HepG2 (cell line): ENCODE measurements at regions not wholly inside any gene's neighbourhood (a gene's known extent, or its start where the extent isn't known, plus 50 kb on each side); places are given as distances from the start of the nearest gene placed in this dataset.

ENCODE experiments used
- ADNP ChIP-seq: sonication (generic); formaldehyde crosslinking; IDR thresholded peaks from 2 replicates; pipeline ENCODE4 v1.4.0; 2020; ENCODE audit warnings: missing genetic modification reagents
- BHLHE40 ChIP-seq: IDR thresholded peaks from 2 replicates; pipeline ENCODE4 v1.6.1; 2011; ENCODE audit warnings: low read length, improper control_type of control experiment
- FOXP1 ChIP-seq, 2 experiments: fragments of 450-650 bp in 1 of 2; IDR thresholded peaks; 2 replicates each; pipeline ENCODE4 v1.6.1; 2017 to 2018; ENCODE audit warnings: antibody characterized with exemption in 1 of 2
- GPBP1L1 ChIP-seq: sonication (generic); formaldehyde crosslinking; IDR thresholded peaks from 2 replicates; pipeline ENCODE4 v1.5.0; 2020; ENCODE audit warnings: mild to moderate bottlenecking, missing genetic modification reagents
- KLF9 ChIP-seq: IDR thresholded peaks from 2 replicates; pipeline ENCODE4 v1.6.1; 2016; ENCODE audit warnings: low read depth
- MLXIP ChIP-seq: sonication (generic); formaldehyde crosslinking; IDR thresholded peaks from 2 replicates; pipeline ENCODE4 v1.9.0; 2021; ENCODE audit warnings: missing genetic modification reagents, borderline replicate concordance
- MNT ChIP-seq: fragments of 450-650 bp; IDR thresholded peaks from 2 replicates; pipeline ENCODE4 v1.6.1; 2016
- NONO ChIP-seq, 2 experiments: fragments of 450-650 bp in 1 of 2; sonication (generic) in 1 of 2; formaldehyde crosslinking in 1 of 2; IDR thresholded peaks in 1 of 2; conservative IDR thresholded peaks in 1 of 2; 2 replicates each; pipeline versions ENCODE4 v1.6.1 to v1.8.0; 2017 to 2022; ENCODE audit warnings: mild to moderate bottlenecking in 1 of 2, missing genetic modification reagents in 1 of 2, moderate library complexity in 1 of 2
- PLRG1 ChIP-seq: fragments of 450-650 bp; conservative IDR thresholded peaks from 2 replicates; pipeline ENCODE4 v1.6.1; 2016
- PRPF4 ChIP-seq: fragments of 200-400 bp; formaldehyde crosslinking; IDR thresholded peaks from 2 replicates; pipeline ENCODE4 v1.6.1; 2016; ENCODE audit warnings: low read length, low read depth; ENCODE audit not compliant: poor library complexity, severe bottlenecking
- RAD51 ChIP-seq: fragments of 450-650 bp; IDR thresholded peaks from 2 replicates; pipeline ENCODE4 v1.6.1; 2016; ENCODE audit warnings: borderline replicate concordance
- SIN3B ChIP-seq: fragments of 150-350 bp; IDR thresholded peaks from 2 replicates; pipeline ENCODE4 v1.6.1; 2014; ENCODE audit warnings: low read length
- TCF12 ChIP-seq, 2 experiments: fragments of 450-650 bp in 1 of 2; sonication (generic) in 1 of 2; formaldehyde crosslinking in 1 of 2; IDR thresholded peaks; 2 replicates each; pipeline versions ENCODE4 v1.6.1 to v1.8.0; 2017 to 2022; ENCODE audit warnings: antibody characterized with exemption in 1 of 2, mild to moderate bottlenecking in 1 of 2, missing genetic modification reagents in 1 of 2, moderate library complexity in 1 of 2
- ZNF138 ChIP-seq: sonication (generic); formaldehyde crosslinking; IDR thresholded peaks from 2 replicates; pipeline ENCODE4 v1.5.0; 2020; ENCODE audit warnings: mild to moderate bottlenecking, low read depth, missing genetic modification reagents
- ZNF530 ChIP-seq: sonication (generic); formaldehyde crosslinking; IDR thresholded peaks from 2 replicates; pipeline ENCODE4 v1.5.0; 2020; ENCODE audit warnings: low read depth, mild to moderate bottlenecking, missing genetic modification reagents
- ZNF619 ChIP-seq: sonication (generic); formaldehyde crosslinking; IDR thresholded peaks from 2 replicates; pipeline ENCODE4 v1.4.0; 2020; ENCODE audit warnings: mild to moderate bottlenecking, missing genetic modification reagents
- ZNF646 ChIP-seq: sonication (generic); formaldehyde crosslinking; IDR thresholded peaks from 2 replicates; pipeline ENCODE4 v1.9.0; 2021; ENCODE audit warnings: mild to moderate bottlenecking, missing genetic modification reagents
- ZNF780A ChIP-seq: sonication (generic); formaldehyde crosslinking; IDR thresholded peaks from 2 replicates; pipeline ENCODE4 v1.8.0; 2022; ENCODE audit warnings: mild to moderate bottlenecking, missing genetic modification reagents, moderate library complexity
- ZNF850 ChIP-seq: sonication (generic); formaldehyde crosslinking; conservative IDR thresholded peaks from 2 replicates; pipeline ENCODE4 v1.9.0; 2021; ENCODE audit warnings: mild to moderate bottlenecking, missing genetic modification reagents

- TF ChIP-seq NONO (IDR thresholded peaks at IDR 0.05) (peak; percentile 39; the same call in 1 of the 2 replicates), NONO (CRISPR knock-in tag; conservative IDR thresholded peaks at IDR 0.05) (no peak), ZNF646 (peak; percentile 87), ZNF850 (no peak), BHLHE40 (no peak), FOXP1 (IDR thresholded peaks at IDR 0.05) (0 out of 2 replicates have a peak, but pooled peaks have one; percentile 56), FOXP1 (CRISPR knock-in tag; IDR thresholded peaks at IDR 0.05) (no peak), RAD51 (peak; percentile 3; the same call in 1 of the 2 replicates), GPBP1L1 (CRISPR knock-in tag) (no peak), ZNF530 (CRISPR knock-in tag) (0 out of 2 replicates have a peak, but pooled peaks have one; percentile 33), PRPF4 (no peak), MNT (peak; percentile 16; the same call in 1 of the 2 replicates), ZNF619 (CRISPR knock-in tag) (no peak), ADNP (CRISPR knock-in tag) (no peak), KLF9 (no peak), ZNF138 (CRISPR knock-in tag) (no peak), MLXIP (CRISPR knock-in tag) (no peak), ZNF780A (no peak), TCF12 (IDR thresholded peaks at IDR 0.05) (no peak), TCF12 (CRISPR knock-in tag; IDR thresholded peaks at IDR 0.05) (no peak), PLRG1 (no peak), SIN3B (no peak)
Observed at GRCh38 chr2:8597094-8597493, 84.8 kb upstream of the ID2 start (continued).
